HG02678 (cell line): ENCODE measurements at regions not wholly inside any gene's neighbourhood (a gene's known extent, or its start where the extent isn't known, plus 50 kb on each side); places are given as distances from the start of the nearest gene placed in this dataset.

Experiments used
- ATAC-seq: cut with Tn5 transposase; IDR thresholded peaks from one replicate; pipeline ENCODE4 v1.9.1; 2021; ENCODE audit warnings: mild to moderate bottlenecking, moderate library complexity; ENCODE audit not compliant: unreplicated experiment

GRCh38 chr12:72082986-72083820 lies 144.6 kb downstream of the TPH2 start:
- ATAC-seq: no peak

- ATAC-seq: no peak
Measured at GRCh38 chr12:72084061-72084460, 145.4 kb downstream of the TPH2 start.

- ATAC-seq: no peak
Measured at GRCh38 chr12:72084880-72085279, 146.2 kb downstream of the TPH2 start.

- ATAC-seq: no peak
Measured at GRCh38 chr12:72089678-72090077, 151.0 kb downstream of the TPH2 start.

DNA sequence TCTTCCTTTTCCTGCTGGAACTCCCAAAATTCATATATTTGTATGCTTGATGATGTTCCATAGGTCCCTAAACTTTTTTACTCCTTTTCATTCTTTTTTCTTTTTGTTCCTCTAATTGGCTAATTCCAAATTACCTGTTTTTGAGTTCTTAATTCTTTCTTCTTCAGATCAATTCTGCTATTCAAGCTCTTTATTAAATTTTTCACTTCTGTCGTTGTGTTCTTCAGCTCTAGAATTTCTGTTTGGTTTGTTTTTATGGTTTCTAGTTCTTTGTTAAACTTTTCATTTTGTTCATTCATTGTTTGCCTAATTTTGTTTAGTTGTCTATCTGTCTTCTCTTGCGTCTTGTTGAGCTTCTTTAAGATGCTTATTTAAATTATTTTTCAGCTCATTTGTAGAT lies 154.8 kb downstream of the TPH2 start:
- no peak for ATAC-seq

GRCh38 chr12:72093930-72094329 lies 155.3 kb downstream of the TPH2 start:
- ATAC-seq: no peak

- ATAC-seq: no peak
Measured at GRCh38 chr12:72094490-72094889, 155.8 kb downstream of the TPH2 start.

GRCh38 chr12:72095025-72095424 lies 156.4 kb downstream of the TPH2 start:
- ATAC-seq: no peak

GRCh38 chr12:72098622-72099021 lies 160.0 kb downstream of the TPH2 start:
- ATAC-seq: no peak

DNA sequence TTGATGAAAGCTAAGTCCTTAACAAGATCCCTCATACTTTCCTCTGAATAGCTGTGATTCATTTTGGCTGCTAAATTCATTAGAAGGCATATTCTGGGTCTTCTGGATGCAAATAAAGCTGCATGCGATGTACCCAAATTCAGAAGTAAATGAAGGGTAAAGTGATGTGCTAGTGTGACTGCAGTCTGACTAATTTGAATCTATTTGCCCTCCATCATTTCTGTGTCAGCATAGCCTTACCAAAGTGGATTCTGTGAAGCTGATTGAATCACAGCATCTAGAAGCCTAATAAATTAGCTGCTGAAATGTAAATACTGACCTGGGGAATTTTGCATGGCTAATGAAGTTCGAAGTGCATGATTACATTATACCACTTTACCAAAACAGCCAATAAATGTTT lies 162.2 kb downstream of the TPH2 start:
- ATAC-seq: no peak

DNA sequence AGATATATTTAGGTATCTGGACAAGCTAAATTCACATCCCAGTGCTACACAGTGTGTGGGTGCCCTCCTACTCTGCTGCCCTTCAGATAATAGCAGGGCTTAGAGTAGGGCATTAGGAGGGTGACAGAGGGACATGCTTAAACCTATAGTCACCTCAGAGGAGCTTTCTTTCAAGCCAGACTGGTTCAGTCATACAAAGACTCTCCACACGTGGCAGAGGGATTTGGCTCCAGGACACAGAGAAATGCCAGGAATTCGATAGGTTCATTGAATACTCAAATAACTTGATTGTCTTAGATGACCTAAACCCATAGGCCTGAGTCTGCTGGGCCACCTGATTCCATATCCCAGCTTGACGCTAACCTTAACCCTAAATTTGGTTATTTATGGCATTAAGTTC lies 163.5 kb downstream of the TPH2 start:
- ATAC-seq: no peak

- no peak for ATAC-seq
Measured at GRCh38 chr12:72105849-72106248, 166.3 kb upstream of the TRHDE start.

DNA sequence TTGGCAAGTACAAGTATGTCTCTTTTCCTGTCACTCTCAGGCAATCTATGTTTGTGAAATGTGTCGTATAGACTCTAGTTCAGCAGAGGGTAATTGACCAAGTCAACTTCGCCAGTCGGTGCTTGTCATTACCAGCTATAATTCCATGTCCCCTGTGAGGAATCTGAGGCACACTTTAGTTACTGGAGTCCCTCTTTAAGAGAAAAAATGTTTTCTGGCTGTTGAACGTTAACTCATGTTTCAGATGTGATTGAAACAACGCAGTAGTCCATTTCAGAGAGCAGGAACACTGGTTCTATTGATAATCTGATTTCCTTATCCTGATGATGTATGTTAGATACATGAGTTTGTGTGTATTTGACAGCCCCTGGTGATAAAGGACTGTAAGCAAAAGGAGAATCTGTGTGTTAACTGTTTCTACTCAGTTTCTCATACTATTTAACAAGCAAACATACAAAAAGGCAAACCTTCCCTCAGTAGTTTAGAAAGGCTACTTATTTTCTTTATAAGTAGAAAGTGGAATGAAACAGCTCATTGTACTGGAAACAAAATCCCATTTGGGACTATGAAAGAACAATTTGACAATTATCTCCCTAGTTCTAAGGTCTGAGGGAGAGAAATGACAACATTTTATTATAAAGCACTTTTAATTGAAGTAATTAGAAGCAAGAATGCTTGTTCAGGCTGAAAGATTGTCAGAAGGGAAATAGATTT lies 161.1 kb upstream of the TRHDE start:
- ATAC-seq: no peak

- no peak for ATAC-seq
Measured at GRCh38 chr12:72111706-72112105, 160.5 kb upstream of the TRHDE start.

DNA sequence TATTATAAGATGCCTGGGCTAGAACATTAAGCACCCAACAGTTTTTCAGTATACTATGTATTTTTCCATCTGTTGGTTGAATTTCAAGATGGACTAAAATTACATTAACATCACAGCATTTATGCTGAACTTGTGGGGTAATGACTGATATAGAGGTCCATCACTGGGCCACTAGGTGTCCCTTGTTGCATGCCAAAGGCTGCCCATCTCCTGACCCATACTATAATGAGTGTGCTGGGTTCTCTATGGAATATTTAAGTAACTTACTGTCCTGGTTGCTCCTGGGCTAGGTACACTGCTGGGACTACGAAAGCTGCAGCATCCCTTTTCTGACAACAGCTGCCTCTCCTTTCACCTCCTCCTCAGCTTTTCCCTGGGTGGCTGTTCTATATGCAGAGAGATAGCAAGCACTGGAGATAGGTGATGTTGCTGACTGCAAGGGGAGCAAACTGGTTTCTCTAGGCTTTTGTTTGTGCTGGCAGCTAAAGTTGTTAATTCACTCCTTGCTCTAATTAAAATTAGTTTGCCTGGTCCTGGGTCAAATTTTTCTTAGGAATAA lies 138.6 kb upstream of the TRHDE start:
- ATAC-seq: no peak

GRCh38 chr12:72134246-72135020 lies 137.7 kb upstream of the TRHDE start:
- ATAC-seq: no peak

GRCh38 chr12:72135021-72135301 lies 137.2 kb upstream of the TRHDE start:
- ATAC-seq: no peak

DNA sequence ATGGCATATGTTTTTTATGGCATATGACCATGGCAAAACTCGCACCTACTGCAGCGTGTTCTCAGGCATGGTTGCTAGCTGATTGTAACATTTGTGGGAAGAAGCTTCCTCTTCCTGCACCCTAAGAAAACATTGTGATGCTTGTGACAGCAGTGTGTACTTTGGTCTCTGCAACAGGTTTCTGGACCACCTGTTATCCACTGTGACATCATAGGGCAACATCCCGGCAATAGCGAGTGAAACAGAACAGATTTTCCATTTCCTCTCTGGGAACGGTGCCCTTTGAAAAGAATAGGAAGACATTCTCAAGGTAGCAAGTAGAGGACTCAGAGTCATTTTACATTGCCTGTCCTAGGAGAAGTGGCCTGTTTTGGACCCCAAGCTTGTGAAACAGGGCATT lies 135.4 kb upstream of the TRHDE start:
- ATAC-seq: no peak

GRCh38 chr12:72139411-72139810 lies 132.8 kb upstream of the TRHDE start:
- ATAC-seq: no peak

GRCh38 chr12:72141381-72141780 lies 130.8 kb upstream of the TRHDE start:
- ATAC-seq: peak; percentile 96

DNA sequence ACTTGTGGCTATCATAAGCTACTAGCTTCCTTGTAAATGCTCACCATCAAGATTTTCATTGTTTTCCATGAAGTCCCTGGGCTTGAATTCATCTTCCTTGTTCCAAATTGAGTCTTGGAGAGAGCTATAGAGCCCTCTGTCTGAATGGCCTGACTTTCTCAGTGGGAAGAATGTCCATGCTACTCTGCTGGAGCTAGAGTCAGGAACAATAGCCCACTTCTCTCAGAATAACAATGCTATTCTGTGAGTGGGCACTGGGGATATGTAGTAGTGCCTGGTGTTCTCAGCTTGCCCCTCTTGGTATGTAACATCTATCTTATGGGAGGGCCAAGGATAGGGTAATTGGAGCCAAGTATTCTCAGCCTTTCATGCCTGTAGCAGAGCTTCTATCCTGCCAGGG lies 127.6 kb upstream of the TRHDE start:
- no peak for ATAC-seq

GRCh38 chr12:72146495-72146894 lies 125.7 kb upstream of the TRHDE start:
- ATAC-seq: no peak
